ENCODE measurements at regions not wholly inside any gene's neighbourhood (a gene's known extent, or its start where the extent isn't known, plus 50 kb on each side); places are given as distances from the start of the nearest gene placed in this dataset.

- TF ChIP-seq FOXA1 (IDR thresholded peaks at IDR 0.05) (no peak), NFRKB (IDR thresholded peaks at IDR 0.05) (no peak)
Observed at GRCh38 chr7:80984619-80985018, 65.8 kb upstream of the SEMA3C start.

Measured in HEK293T (cell line).